ENCODE measurements at regions not wholly inside any gene's neighbourhood (a gene's known extent, or its start where the extent isn't known, plus 50 kb on each side); places are given as distances from the start of the nearest gene placed in this dataset.

GRCh38 chr18:64620971-64621560 lies 472.2 kb upstream of the LINC00305 start:
- no peaks in the 10 kb centered on the region for H3K27me3 ChIP-seq (ENCODE audit: control insufficient read depth, insufficient read depth, low read length)
- no peaks in the 10 kb centered on the region for H3K36me3 ChIP-seq (replicated peaks; ENCODE audit: control insufficient read depth, insufficient read depth, low read length)
- no peak for DNase-seq
- no peak overlapping the region for H3K4me3 ChIP-seq (ENCODE audit: insufficient read depth, low read depth, low read length)

GRCh38 chr18:64618390-64618789 lies 469.5 kb upstream of the LINC00305 start:
- Histone ChIP-seq H3K36me3 (replicated peaks; ENCODE audit: control insufficient read depth, insufficient read depth, low read length) (no peaks in the 10 kb centered on the region), H3K27me3 (ENCODE audit: control insufficient read depth, insufficient read depth, low read length) (no peaks in the 10 kb centered on the region), H3K4me3 (ENCODE audit: insufficient read depth, low read depth, low read length) (no peak overlapping the region)
- no peak for DNase-seq

- Histone ChIP-seq H3K36me3 (replicated peaks; ENCODE audit: control insufficient read depth, insufficient read depth, low read length) (no peaks in the 10 kb centered on the region), H3K27me3 (ENCODE audit: control insufficient read depth, insufficient read depth, low read length) (no peaks in the 10 kb centered on the region), H3K4me3 (ENCODE audit: insufficient read depth, low read depth, low read length) (no peak overlapping the region)
- DNase-seq, result no peak
Measured at GRCh38 chr18:64615021-64615420, 466.1 kb upstream of the LINC00305 start.

- Histone ChIP-seq H3K4me3 (ENCODE audit: insufficient read depth, low read depth, low read length) (no peak overlapping the region), H3K27me3 (ENCODE audit: control insufficient read depth, insufficient read depth, low read length) (no peaks in the 10 kb centered on the region), H3K36me3 (replicated peaks; ENCODE audit: control insufficient read depth, insufficient read depth, low read length) (no peaks in the 10 kb centered on the region)
- no peak for DNase-seq
Measured at GRCh38 chr18:64614446-64614845, 465.6 kb upstream of the LINC00305 start.

DNA sequence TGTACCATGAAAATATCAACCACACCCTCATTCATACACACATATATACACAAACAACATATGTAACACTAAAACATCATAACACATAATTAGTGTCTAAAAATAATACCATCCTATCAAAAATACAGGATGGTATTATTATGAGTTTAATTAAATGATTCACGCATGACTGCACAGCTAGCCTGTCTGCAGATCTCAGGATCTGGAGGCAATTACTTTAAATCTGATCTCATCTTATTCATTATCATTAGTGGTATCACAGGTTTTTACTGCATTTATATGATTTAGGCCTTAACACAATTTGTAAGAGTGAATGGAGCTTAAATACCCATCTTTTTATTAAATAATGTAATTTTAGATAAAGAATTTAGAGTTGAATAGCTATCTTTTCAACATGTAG lies 443.4 kb upstream of the LINC00305 start:
- DNase-seq, result no peak
- Histone ChIP-seq H3K27me3 (ENCODE audit: control insufficient read depth, insufficient read depth, low read length) (no peaks in the 10 kb centered on the region), H3K36me3 (replicated peaks; ENCODE audit: control insufficient read depth, insufficient read depth, low read length) (no peaks in the 10 kb centered on the region), H3K4me3 (ENCODE audit: insufficient read depth, low read depth, low read length) (no peak overlapping the region)

DNA sequence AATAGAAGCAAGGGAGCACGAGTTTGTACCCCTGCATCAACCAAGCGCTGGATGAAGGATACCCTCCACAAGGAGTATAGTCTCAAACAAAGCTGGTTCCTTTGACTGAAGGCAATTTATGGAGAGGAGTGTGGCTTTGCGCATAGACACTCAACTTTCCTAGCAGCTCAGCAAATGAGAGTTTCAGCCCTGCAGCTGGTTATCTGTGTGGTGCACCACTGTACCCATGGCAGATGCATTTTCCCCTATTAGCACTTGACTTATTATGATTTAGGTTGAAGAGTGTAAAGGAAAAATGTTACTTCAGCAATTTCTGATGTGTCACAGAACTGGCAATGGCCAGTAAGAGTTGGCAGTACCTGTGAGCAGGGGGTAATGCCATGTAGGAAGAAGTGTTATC lies 440.1 kb upstream of the LINC00305 start:
- DNase-seq, result no peak
- no peaks in the 10 kb centered on the region for H3K36me3 ChIP-seq (replicated peaks; ENCODE audit: control insufficient read depth, insufficient read depth, low read length)
- H3K4me3 ChIP-seq (ENCODE audit: insufficient read depth, low read depth, low read length), result no peak overlapping the region
- no peaks in the 10 kb centered on the region for H3K27me3 ChIP-seq (ENCODE audit: control insufficient read depth, insufficient read depth, low read length)

DNA sequence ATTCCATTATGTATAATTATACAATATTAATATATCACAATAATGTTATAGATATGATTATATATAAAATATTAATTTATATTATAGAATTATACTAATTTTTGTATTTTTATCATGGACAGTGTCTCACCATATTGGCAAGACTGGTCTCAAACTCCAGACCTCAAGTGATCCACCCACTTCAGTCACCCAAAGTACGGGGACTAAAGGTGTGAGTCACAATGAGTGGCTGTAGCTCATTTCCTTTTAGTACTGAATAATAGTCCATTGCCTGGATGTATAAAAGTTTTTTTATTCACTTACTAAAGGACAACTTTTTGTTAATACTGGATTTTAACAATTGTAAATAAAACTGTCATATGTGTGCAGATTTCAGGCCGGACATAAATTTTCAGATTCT lies 417.6 kb upstream of the LINC00305 start:
- Histone ChIP-seq H3K27me3 (ENCODE audit: control insufficient read depth, insufficient read depth, low read length) (no peaks in the 10 kb centered on the region), H3K4me3 (ENCODE audit: insufficient read depth, low read depth, low read length) (no peak overlapping the region), H3K36me3 (replicated peaks; ENCODE audit: control insufficient read depth, insufficient read depth, low read length) (no peaks in the 10 kb centered on the region)
- DNase-seq, result no peak

GRCh38 chr18:64562651-64563050 lies 413.8 kb upstream of the LINC00305 start:
- Histone ChIP-seq H3K36me3 (replicated peaks; ENCODE audit: control insufficient read depth, insufficient read depth, low read length) (no peaks in the 10 kb centered on the region), H3K4me3 (ENCODE audit: insufficient read depth, low read depth, low read length) (no peak overlapping the region), H3K27me3 (ENCODE audit: control insufficient read depth, insufficient read depth, low read length) (no peaks in the 10 kb centered on the region)
- no peak for DNase-seq

DNA sequence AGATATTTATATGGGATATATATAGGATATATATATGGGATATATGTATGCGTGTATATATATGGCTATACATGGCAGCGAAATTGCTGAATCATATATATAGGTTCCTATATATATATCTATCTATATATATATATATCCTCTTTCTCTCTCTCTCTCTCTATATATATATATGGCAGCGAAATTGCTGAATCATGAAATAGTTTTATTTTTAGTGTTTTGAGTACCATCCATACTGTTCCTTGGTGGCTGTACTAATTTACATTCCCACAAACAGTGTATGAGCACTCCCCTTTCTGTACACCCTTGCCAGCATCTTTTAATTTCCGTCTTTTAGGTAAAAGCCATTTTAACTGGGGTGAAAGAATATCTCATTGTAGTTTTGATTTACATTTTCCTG lies 397.6 kb upstream of the LINC00305 start:
- no peaks in the 10 kb centered on the region for H3K27me3 ChIP-seq (ENCODE audit: control insufficient read depth, insufficient read depth, low read length)
- H3K36me3 ChIP-seq (replicated peaks; ENCODE audit: control insufficient read depth, insufficient read depth, low read length), result no peaks in the 10 kb centered on the region
- DNase-seq, result no peak
- H3K4me3 ChIP-seq (ENCODE audit: insufficient read depth, low read depth, low read length), result no peak overlapping the region

GRCh38 chr18:64539847-64540246 lies 391.0 kb upstream of the LINC00305 start:
- Histone ChIP-seq H3K27me3 (ENCODE audit: control insufficient read depth, insufficient read depth, low read length) (no peaks in the 10 kb centered on the region), H3K36me3 (replicated peaks; ENCODE audit: control insufficient read depth, insufficient read depth, low read length) (no peaks in the 10 kb centered on the region), H3K4me3 (ENCODE audit: insufficient read depth, low read depth, low read length) (no peak overlapping the region)
- no peak for DNase-seq

- H3K27me3 ChIP-seq (ENCODE audit: control insufficient read depth, insufficient read depth, low read length), result no peaks in the 10 kb centered on the region
- H3K36me3 ChIP-seq (replicated peaks; ENCODE audit: control insufficient read depth, insufficient read depth, low read length), result no peaks in the 10 kb centered on the region
- DNase-seq, result no peak
- H3K4me3 ChIP-seq (ENCODE audit: insufficient read depth, low read depth, low read length), result no peak overlapping the region
Measured at GRCh38 chr18:64528646-64529045, 379.8 kb upstream of the LINC00305 start.

GRCh38 chr18:64519201-64519600 lies 370.3 kb upstream of the LINC00305 start:
- Histone ChIP-seq H3K4me3 (ENCODE audit: insufficient read depth, low read depth, low read length) (no peak overlapping the region), H3K27me3 (ENCODE audit: control insufficient read depth, insufficient read depth, low read length) (no peaks in the 10 kb centered on the region), H3K36me3 (replicated peaks; ENCODE audit: control insufficient read depth, insufficient read depth, low read length) (no peaks in the 10 kb centered on the region)
- DNase-seq, result no peak

GRCh38 chr18:64518191-64518590 lies 369.3 kb upstream of the LINC00305 start:
- Histone ChIP-seq H3K4me3 (ENCODE audit: insufficient read depth, low read depth, low read length) (no peak overlapping the region), H3K36me3 (replicated peaks; ENCODE audit: control insufficient read depth, insufficient read depth, low read length) (no peaks in the 10 kb centered on the region), H3K27me3 (ENCODE audit: control insufficient read depth, insufficient read depth, low read length) (no peaks in the 10 kb centered on the region)
- DNase-seq, result no peak

DNA sequence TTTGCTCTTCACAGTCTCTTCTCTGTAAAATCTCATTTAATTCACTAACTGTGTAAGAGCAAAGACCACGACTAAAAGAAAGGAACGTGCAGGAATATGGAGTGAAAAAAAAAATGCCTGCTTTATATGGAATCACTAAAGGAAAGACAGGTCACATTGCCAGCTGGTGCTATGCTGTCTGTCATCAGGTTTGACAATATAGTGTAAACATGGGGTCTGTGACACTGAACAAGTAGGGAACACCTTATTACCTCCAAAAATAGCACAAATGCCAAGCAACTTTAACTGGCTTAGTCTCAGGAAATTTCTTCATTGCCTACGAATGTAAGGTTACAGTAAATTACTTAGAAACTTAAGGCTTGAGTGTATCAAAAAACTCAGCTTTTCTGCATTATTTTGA lies 364.5 kb upstream of the LINC00305 start:
- no peaks in the 10 kb centered on the region for H3K27me3 ChIP-seq (ENCODE audit: control insufficient read depth, insufficient read depth, low read length)

GRCh38 chr18:64490207-64490606 lies 341.3 kb upstream of the LINC00305 start:
- Histone ChIP-seq H3K27me3 (ENCODE audit: control insufficient read depth, insufficient read depth, low read length) (no peaks in the 10 kb centered on the region), H3K4me3 (ENCODE audit: insufficient read depth, low read depth, low read length) (no peak overlapping the region), H3K36me3 (replicated peaks; ENCODE audit: control insufficient read depth, insufficient read depth, low read length) (no peaks in the 10 kb centered on the region)
- no peak for DNase-seq

More for the DNA sequence above, 364.5 kb upstream of the LINC00305 start:
- Histone ChIP-seq H3K4me3 (ENCODE audit: insufficient read depth, low read depth, low read length) (no peak overlapping the region), H3K36me3 (replicated peaks; ENCODE audit: control insufficient read depth, insufficient read depth, low read length) (no peaks in the 10 kb centered on the region)
- DNase-seq, result no peak

GRCh38 chr18:64488698-64489097 lies 339.8 kb upstream of the LINC00305 start:
- DNase-seq, result no peak
- Histone ChIP-seq H3K27me3 (ENCODE audit: control insufficient read depth, insufficient read depth, low read length) (no peaks in the 10 kb centered on the region), H3K36me3 (replicated peaks; ENCODE audit: control insufficient read depth, insufficient read depth, low read length) (no peaks in the 10 kb centered on the region), H3K4me3 (ENCODE audit: insufficient read depth, low read depth, low read length) (no peak overlapping the region)

Measured in H7 (cell line).